ENCODE measurements at regions not wholly inside any gene's neighbourhood (a gene's known extent, or its start where the extent isn't known, plus 50 kb on each side); places are given as distances from the start of the nearest gene placed in this dataset.
"Not testable (repeated sequence)": the region's sequence is repeated elsewhere in the genome, so short reads cannot be mapped to it uniquely, and the experiment has no call there.

DNA sequence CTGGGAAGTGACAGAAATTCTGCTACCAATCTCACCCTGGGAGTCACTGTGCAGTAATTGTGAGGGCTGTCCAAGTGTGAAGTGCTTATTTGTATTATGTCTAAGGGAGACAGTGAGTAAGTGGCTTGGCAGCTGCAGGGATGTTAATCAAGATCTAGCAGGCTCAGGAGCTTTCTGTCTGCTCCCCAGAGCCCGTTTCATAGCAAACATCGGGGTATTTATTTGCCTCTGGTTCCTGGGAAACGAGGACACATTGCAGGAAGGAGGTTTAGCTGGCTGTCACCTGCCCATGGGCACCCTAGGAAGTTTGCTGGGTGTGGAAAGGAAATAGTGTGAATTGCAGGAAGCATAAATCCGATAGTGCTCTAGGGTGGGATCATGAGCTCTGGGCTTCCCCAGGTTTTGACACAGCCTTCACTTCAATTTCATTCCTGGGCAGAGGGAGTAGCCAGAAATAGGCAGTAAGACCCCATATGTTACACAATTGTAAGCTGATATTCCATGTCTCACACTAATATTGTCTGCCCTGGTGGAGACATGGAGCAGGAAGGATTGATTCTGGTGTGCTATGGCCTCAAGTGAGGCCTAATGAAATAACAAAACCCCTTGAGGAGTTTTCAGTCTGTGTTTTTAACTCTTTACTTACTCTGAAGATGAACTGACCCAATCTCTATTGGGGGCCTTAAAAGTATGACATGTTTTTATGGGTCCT, 74.1 kb upstream of the MITF start:
- DNase-seq: no peak
- H3K4me3 Mint-ChIP-seq: no peak overlapping the region
- H3K4me1 Mint-ChIP-seq: no peaks in the 10 kb centered on the region
- ChIA-PET POLR2A (no interaction called here), CTCF (interaction anchor here (0.9 to 1.4 kb wide), 2 partner anchors 10 to 544 kb away, joined by 3 read pairs; no protein-coding TSS in a partner anchor)
- intact Hi-C loops (cut with DNase I, micrococcal nuclease): no loop called here
- H3K27ac Mint-ChIP-seq: no peak overlapping the region
- ATAC-seq: no peak
- no peaks in the 10 kb centered on the region for H3K36me3 Mint-ChIP-seq (ENCODE audit: low read depth)
- H3K9me3 Mint-ChIP-seq (ENCODE audit: low read depth): no peaks in the 10 kb centered on the region
- H3K27me3 Mint-ChIP-seq: no peaks in the 10 kb centered on the region

- DNase-seq (no peak), ATAC-seq (no peak)
- H3K36me3 Mint-ChIP-seq (ENCODE audit: low read depth): no peaks in the 10 kb centered on the region
- no peaks in the 10 kb centered on the region for H3K4me1 Mint-ChIP-seq
- no peaks in the 10 kb centered on the region for H3K9me3 Mint-ChIP-seq (ENCODE audit: low read depth)
- no peak overlapping the region for H3K27ac Mint-ChIP-seq
- CTCF ChIA-PET: no interaction called here
- intact Hi-C loops (cut with DNase I, micrococcal nuclease): no loop called here
- POLR2A ChIA-PET: no interaction called here
- H3K27me3 Mint-ChIP-seq: no peaks in the 10 kb centered on the region
- H3K4me3 Mint-ChIP-seq: no peak overlapping the region
Measured at GRCh38 chr3:69660631-69661030, 78.6 kb upstream of the MITF start.

- DNase-seq (no peak), ATAC-seq (no peak)
- no peak overlapping the region for H3K4me3 Mint-ChIP-seq
- H3K9me3 Mint-ChIP-seq (ENCODE audit: low read depth): no peaks in the 10 kb centered on the region
- ChIA-PET CTCF (no interaction called here), POLR2A (no interaction called here)
- H3K36me3 Mint-ChIP-seq (ENCODE audit: low read depth): no peaks in the 10 kb centered on the region
- intact Hi-C loops (cut with DNase I, micrococcal nuclease): no loop called here
- H3K4me1 Mint-ChIP-seq: no peaks in the 10 kb centered on the region
- H3K27ac Mint-ChIP-seq: no peak overlapping the region
- H3K27me3 Mint-ChIP-seq: no peaks in the 10 kb centered on the region
Measured at GRCh38 chr3:69659180-69659910, 79.9 kb upstream of the MITF start.

- DNase-seq: no peak
- no peak for ATAC-seq
- Mint-ChIP-seq H3K9me3 (ENCODE audit: low read depth) (no peaks in the 10 kb centered on the region), H3K4me1 (no peaks in the 10 kb centered on the region), H3K4me3 (no peak overlapping the region), H3K27ac (no peak overlapping the region), H3K27me3 (peaks cover under 1% of the 10 kb centered on the region), H3K36me3 (ENCODE audit: low read depth) (no peaks in the 10 kb centered on the region)
- POLR2A ChIA-PET: no interaction called here
- intact Hi-C loops (cut with DNase I, micrococcal nuclease): no loop called here
- CTCF ChIA-PET: interaction anchor here (0.7 kb wide), 1 partner anchor 12 kb away, joined by 3 read pairs; no protein-coding TSS in a partner anchor
Measured at GRCh38 chr3:69658514-69659140, 80.6 kb upstream of the MITF start.

GRCh38 chr3:69657030-69657429, 82.2 kb upstream of the MITF start:
- H3K4me3 Mint-ChIP-seq; H3K36me3 Mint-ChIP-seq (ENCODE audit: low read depth); H3K9me3 Mint-ChIP-seq (ENCODE audit: low read depth); H3K27ac Mint-ChIP-seq; H3K4me1 Mint-ChIP-seq; CTCF ChIA-PET; H3K27me3 Mint-ChIP-seq; DNase-seq; intact Hi-C loops (cut with DNase I, micrococcal nuclease); POLR2A ChIA-PET; ATAC-seq: not testable (repeated sequence)

GRCh38 chr3:69651765-69652164, 87.5 kb upstream of the MITF start:
- intact Hi-C loops (cut with DNase I, micrococcal nuclease): no loop called here
- CTCF ChIA-PET: no interaction called here

GRCh38 chr3:69650066-69650419, 89.2 kb upstream of the MITF start:
- intact Hi-C loops (cut with DNase I, micrococcal nuclease): no loop called here
- no peak overlapping the region for H3K27ac Mint-ChIP-seq
- no peaks in the 10 kb centered on the region for H3K36me3 Mint-ChIP-seq (ENCODE audit: low read depth)
- CTCF ChIA-PET: no interaction called here
- H3K27me3 Mint-ChIP-seq: peaks cover 5% of the 10 kb centered on the region
- no peaks in the 10 kb centered on the region for H3K9me3 Mint-ChIP-seq (ENCODE audit: low read depth)
- DNase-seq (no peak), ATAC-seq (no peak)
- POLR2A ChIA-PET: no interaction called here
- H3K4me3 Mint-ChIP-seq: no peak overlapping the region
- no peaks in the 10 kb centered on the region for H3K4me1 Mint-ChIP-seq

More at GRCh38 chr3:69651765-69652164, 87.5 kb upstream of the MITF start:
- Mint-ChIP-seq H3K27ac (no peak overlapping the region), H3K27me3 (peaks cover 5% of the 10 kb centered on the region), H3K4me1 (no peaks in the 10 kb centered on the region), H3K4me3 (no peak overlapping the region), H3K36me3 (ENCODE audit: low read depth) (no peaks in the 10 kb centered on the region), H3K9me3 (ENCODE audit: low read depth) (no peaks in the 10 kb centered on the region)
- ATAC-seq (no peak), DNase-seq (no peak)
- POLR2A ChIA-PET: no interaction called here

- intact Hi-C loops (cut with DNase I, micrococcal nuclease): no loop called here
- Mint-ChIP-seq H3K27me3 (peaks cover 5% of the 10 kb centered on the region), H3K27ac (no peak overlapping the region), H3K9me3 (ENCODE audit: low read depth) (no peaks in the 10 kb centered on the region), H3K4me1 (no peaks in the 10 kb centered on the region), H3K4me3 (no peak overlapping the region), H3K36me3 (ENCODE audit: low read depth) (no peaks in the 10 kb centered on the region)
- CTCF ChIA-PET: no interaction called here
- ATAC-seq (no peak), DNase-seq (no peak)
- POLR2A ChIA-PET: no interaction called here
Measured at GRCh38 chr3:69649120-69650065, 89.9 kb upstream of the MITF start.

GRCh38 chr3:69648126-69648525, 91.1 kb upstream of the MITF start:
- Mint-ChIP-seq H3K27ac (no peak overlapping the region), H3K27me3 (peaks cover 4% of the 10 kb centered on the region), H3K4me3 (no peak overlapping the region), H3K9me3 (ENCODE audit: low read depth) (no peaks in the 10 kb centered on the region), H3K36me3 (ENCODE audit: low read depth) (no peaks in the 10 kb centered on the region), H3K4me1 (no peaks in the 10 kb centered on the region)
- POLR2A ChIA-PET: no interaction called here
- CTCF ChIA-PET: interaction anchor here (0.6 kb wide), 1 partner anchor 122 kb away, joined by 3 read pairs; no protein-coding TSS in a partner anchor
- ATAC-seq (no peak), DNase-seq (no peak)
- intact Hi-C loops (cut with DNase I, micrococcal nuclease): no loop called here

DNA sequence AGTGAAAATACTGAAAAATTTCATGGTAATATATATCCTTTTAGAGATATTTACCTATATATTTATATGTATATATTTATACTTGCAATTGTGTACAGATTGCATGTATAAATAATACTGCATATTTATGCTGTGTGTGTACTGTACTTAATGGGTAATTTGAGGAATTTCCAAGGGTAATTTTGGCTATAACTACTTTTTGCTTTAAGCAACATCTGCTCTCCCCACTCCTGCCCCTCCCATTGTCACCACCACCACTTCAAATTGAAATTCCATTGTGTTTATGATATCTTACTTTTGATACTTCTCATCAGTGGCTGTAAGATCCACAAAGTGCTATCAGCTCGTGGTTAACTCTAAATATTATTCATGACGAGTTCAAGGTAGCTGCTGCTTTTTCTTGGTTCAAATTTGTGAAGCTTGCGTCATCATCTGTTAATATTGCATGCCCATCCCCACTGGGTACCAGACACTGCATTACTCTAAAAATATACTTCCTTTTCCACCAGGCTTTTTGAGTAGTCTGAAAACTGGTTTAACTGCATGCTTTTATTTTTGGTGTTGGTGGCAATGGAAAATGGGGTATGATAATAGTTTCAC, 91.7 kb upstream of the MITF start:
- intact Hi-C loops (cut with DNase I, micrococcal nuclease): no loop called here
- H3K9me3 Mint-ChIP-seq (ENCODE audit: low read depth): no peaks in the 10 kb centered on the region
- DNase-seq (no peak), ATAC-seq (no peak)
- ChIA-PET POLR2A (no interaction called here), CTCF (no interaction called here)
- H3K27ac Mint-ChIP-seq: no peak overlapping the region
- no peak overlapping the region for H3K4me3 Mint-ChIP-seq
- peaks cover 4% of the 10 kb centered on the region for H3K27me3 Mint-ChIP-seq
- no peaks in the 10 kb centered on the region for H3K4me1 Mint-ChIP-seq
- H3K36me3 Mint-ChIP-seq (ENCODE audit: low read depth): no peaks in the 10 kb centered on the region

DNA sequence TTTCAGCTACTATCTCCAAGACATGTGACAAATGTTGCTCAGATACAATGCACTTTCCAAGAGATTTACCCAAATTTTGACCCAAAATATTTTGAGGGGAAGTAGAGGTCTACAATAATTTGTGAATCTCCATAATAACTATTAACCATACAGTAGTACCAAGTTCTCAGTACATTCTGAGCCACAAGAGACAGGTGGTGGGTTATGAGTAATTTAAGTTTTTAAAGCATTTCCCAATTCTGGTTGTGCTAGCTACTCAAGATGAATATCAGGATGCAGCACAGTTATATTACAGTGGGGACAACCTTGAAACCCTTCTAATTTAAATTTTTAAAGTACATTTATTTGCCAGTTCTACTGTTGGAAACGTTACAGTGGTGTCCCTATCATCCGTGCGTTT, 92.2 kb upstream of the MITF start:
- intact Hi-C loops (cut with DNase I, micrococcal nuclease): no loop called here
- Mint-ChIP-seq H3K36me3 (ENCODE audit: low read depth) (no peaks in the 10 kb centered on the region), H3K27me3 (peaks cover 4% of the 10 kb centered on the region), H3K4me1 (no peaks in the 10 kb centered on the region), H3K9me3 (ENCODE audit: low read depth) (no peaks in the 10 kb centered on the region), H3K27ac (no peak overlapping the region), H3K4me3 (no peak overlapping the region)
- ChIA-PET CTCF (no interaction called here), POLR2A (no interaction called here)
- ATAC-seq (no peak), DNase-seq (no peak)
